Parathyroid adenoma (tissue), 2 donors: ENCODE measurements at regions not wholly inside any gene's neighbourhood (a gene's known extent, or its start where the extent isn't known, plus 50 kb on each side); places are given as distances from the start of the nearest gene placed in this dataset.

ENCODE experiments used
- H2AFZ ChIP-seq: fragments of 300-600 bp; sonication (generic); one replicate; pipeline ENCODE4 v1.7.0; 2017; ENCODE audit warnings: antibody characterized with exemption, mild to moderate bottlenecking
- H3K27ac ChIP-seq: fragments of 300-600 bp; sonication (generic); one replicate; pipeline ENCODE4 v1.7.0; 2017
- H3K27me3 ChIP-seq: fragments of 300-600 bp; sonication (generic); one replicate; pipeline ENCODE4 v1.7.0; 2017; ENCODE audit warnings: low read length; ENCODE audit not compliant: control insufficient read depth, insufficient read depth
- H3K36me3 ChIP-seq: fragments of 300-600 bp; sonication (generic); one replicate; pipeline ENCODE4 v1.7.0; 2017; ENCODE audit warnings: low read length; ENCODE audit not compliant: control insufficient read depth, insufficient read depth
- H3K4me1 ChIP-seq: fragments of 300-600 bp; sonication (generic); one replicate; pipeline ENCODE4 v1.7.0; 2017; ENCODE audit warnings: control low read depth
- H3K4me2 ChIP-seq: fragments of 300-600 bp; sonication (generic); one replicate; pipeline ENCODE4 v1.7.0; 2017; ENCODE audit warnings: low read length
- H3K4me3 ChIP-seq: fragments of 300-600 bp; sonication (generic); one replicate; pipeline ENCODE4 v1.7.0; 2017; ENCODE audit warnings: low read depth, low read length
- H3K79me2 ChIP-seq: fragments of 300-600 bp; sonication (generic); one replicate; pipeline ENCODE4 v1.7.0; 2017; ENCODE audit warnings: control low read depth
- H3K9ac ChIP-seq: fragments of 300-600 bp; sonication (generic); one replicate; pipeline ENCODE4 v1.7.0; 2017; ENCODE audit warnings: mild to moderate bottlenecking
- H3K9me3 ChIP-seq: fragments of 300-600 bp; sonication (generic); one replicate; pipeline ENCODE4 v1.7.0; 2017; ENCODE audit warnings: low read length; ENCODE audit not compliant: control insufficient read depth
- CTCF ChIP-seq: fragments of 300-600 bp; sonication (generic); IDR thresholded peaks from one replicate; pipeline ENCODE4 v1.7.0; 2017; ENCODE audit warnings: antibody characterized with exemption, mild to moderate bottlenecking
- donor health status: primary hyperparathyroidism.

GRCh38 chr20:57866250-57867106 lies 156.7 kb upstream of the PMEPA1 start:
- Histone ChIP-seq H2AFZ (no peak overlapping the region), H3K79me2 (no peaks in the 10 kb centered on the region), H3K4me1 (no peaks in the 10 kb centered on the region), H3K4me2 (no peak overlapping the region), H3K9me3 (no peaks in the 10 kb centered on the region), H3K27me3 (no peaks in the 10 kb centered on the region), H3K4me3 (no peak overlapping the region), H3K27ac (no peak overlapping the region), H3K36me3 (no peaks in the 10 kb centered on the region), H3K9ac (no peak overlapping the region)
- no peak for TF ChIP-seq CTCF

- Histone ChIP-seq H3K4me2 (no peak overlapping the region), H3K36me3 (no peaks in the 10 kb centered on the region), H3K4me3 (no peak overlapping the region), H3K79me2 (no peaks in the 10 kb centered on the region), H3K27ac (no peak overlapping the region), H3K4me1 (no peaks in the 10 kb centered on the region), H3K9ac (no peak overlapping the region), H3K9me3 (no peaks in the 10 kb centered on the region), H3K27me3 (no peaks in the 10 kb centered on the region), H2AFZ (no peak overlapping the region)
- no peak for TF ChIP-seq CTCF
These were observed 155.5 kb upstream of the PMEPA1 start for GRCh38 chr20:57865266-57865665.

- no peak overlapping the region for H3K27ac ChIP-seq
- H3K9me3 ChIP-seq: no peaks in the 10 kb centered on the region
- H3K9ac ChIP-seq: no peak overlapping the region
- TF ChIP-seq CTCF: no peak
- H3K36me3 ChIP-seq: no peaks in the 10 kb centered on the region
- H3K4me3 ChIP-seq: no peak overlapping the region
- H3K79me2 ChIP-seq: no peaks in the 10 kb centered on the region
- no peaks in the 10 kb centered on the region for H3K4me1 ChIP-seq
- no peaks in the 10 kb centered on the region for H3K27me3 ChIP-seq
- no peak overlapping the region for H3K4me2 ChIP-seq
- no peak overlapping the region for H2AFZ ChIP-seq
These were observed 150.8 kb upstream of the PMEPA1 start for GRCh38 chr20:57860576-57860975.

GRCh38 chr20:57857969-57858368 lies 148.2 kb upstream of the PMEPA1 start:
- Histone ChIP-seq H3K4me1 (no peaks in the 10 kb centered on the region), H3K9ac (no peak overlapping the region), H3K9me3 (no peaks in the 10 kb centered on the region), H3K27ac (no peak overlapping the region), H3K79me2 (no peaks in the 10 kb centered on the region), H3K36me3 (no peaks in the 10 kb centered on the region), H3K4me3 (no peak overlapping the region), H3K27me3 (no peaks in the 10 kb centered on the region), H3K4me2 (no peak overlapping the region), H2AFZ (no peak overlapping the region)
- TF ChIP-seq CTCF: no peak

- H3K79me2 ChIP-seq: no peaks in the 10 kb centered on the region
- H2AFZ ChIP-seq: no peak overlapping the region
- no peaks in the 10 kb centered on the region for H3K36me3 ChIP-seq
- no peaks in the 10 kb centered on the region for H3K4me1 ChIP-seq
- H3K9me3 ChIP-seq: no peaks in the 10 kb centered on the region
- no peak overlapping the region for H3K9ac ChIP-seq
- H3K4me2 ChIP-seq: no peak overlapping the region
- H3K27ac ChIP-seq: no peak overlapping the region
- H3K4me3 ChIP-seq: no peak overlapping the region
- TF ChIP-seq CTCF: no peak
- H3K27me3 ChIP-seq: no peaks in the 10 kb centered on the region
These were observed 147.3 kb upstream of the PMEPA1 start for GRCh38 chr20:57857118-57857517.
